ENCODE measurements at regions not wholly inside any gene's neighbourhood (a gene's known extent, or its start where the extent isn't known, plus 50 kb on each side); places are given as distances from the start of the nearest gene placed in this dataset.

- TF ChIP-seq CTCF (IDR thresholded peaks at IDR 0.05) (no peak), POLR2A (IDR thresholded peaks at IDR 0.05) (no peak)
These were observed 119.9 kb upstream of the HS6ST1 start for GRCh38 chr2:128438586-128438985.
